ENCODE measurements at regions not wholly inside any gene's neighbourhood (a gene's known extent, or its start where the extent isn't known, plus 50 kb on each side); places are given as distances from the start of the nearest gene placed in this dataset.

DNA sequence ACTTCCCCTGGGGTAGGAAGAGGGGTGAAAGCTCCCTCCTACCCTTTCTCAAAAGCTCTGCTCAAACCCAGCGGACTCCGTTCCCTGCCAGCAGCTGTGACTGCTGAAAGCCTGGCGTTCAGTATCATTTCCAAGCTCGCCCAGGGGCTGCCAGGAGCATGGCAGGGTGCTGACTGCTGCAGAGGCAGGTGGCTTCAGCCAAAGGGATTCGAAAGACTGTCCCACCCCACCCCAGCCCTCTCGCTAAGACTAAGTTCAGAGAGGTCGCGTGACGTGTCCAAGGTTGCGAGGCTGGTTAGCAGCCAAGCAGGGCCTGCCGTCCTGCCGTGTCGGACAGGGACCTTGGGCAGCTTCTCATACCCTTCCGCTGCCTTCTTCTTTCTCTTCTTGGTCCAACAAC is 72.3 kb upstream of the RAB12 start:
- TF ChIP-seq, protein P1, sequence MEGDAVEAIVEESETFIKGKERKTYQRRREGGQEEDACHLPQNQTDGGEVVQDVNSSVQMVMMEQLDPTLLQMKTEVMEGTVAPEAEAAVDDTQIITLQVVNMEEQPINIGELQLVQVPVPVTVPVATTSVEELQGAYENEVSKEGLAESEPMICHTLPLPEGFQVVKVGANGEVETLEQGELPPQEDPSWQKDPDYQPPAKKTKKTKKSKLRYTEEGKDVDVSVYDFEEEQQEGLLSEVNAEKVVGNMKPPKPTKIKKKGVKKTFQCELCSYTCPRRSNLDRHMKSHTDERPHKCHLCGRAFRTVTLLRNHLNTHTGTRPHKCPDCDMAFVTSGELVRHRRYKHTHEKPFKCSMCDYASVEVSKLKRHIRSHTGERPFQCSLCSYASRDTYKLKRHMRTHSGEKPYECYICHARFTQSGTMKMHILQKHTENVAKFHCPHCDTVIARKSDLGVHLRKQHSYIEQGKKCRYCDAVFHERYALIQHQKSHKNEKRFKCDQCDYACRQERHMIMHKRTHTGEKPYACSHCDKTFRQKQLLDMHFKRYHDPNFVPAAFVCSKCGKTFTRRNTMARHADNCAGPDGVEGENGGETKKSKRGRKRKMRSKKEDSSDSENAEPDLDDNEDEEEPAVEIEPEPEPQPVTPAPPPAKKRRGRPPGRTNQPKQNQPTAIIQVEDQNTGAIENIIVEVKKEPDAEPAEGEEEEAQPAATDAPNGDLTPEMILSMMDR (conservative IDR thresholded peaks at IDR 0.05): no peak
- Mint-ChIP-seq H3K27ac (ENCODE audit: unreplicated experiment) (no peak overlapping the region), H3K9me3 (peaks cover 4% of the 10 kb centered on the region), H3K4me3 (no peak overlapping the region), H3K36me3 (ENCODE audit: low read depth) (no peaks in the 10 kb centered on the region), H3K4me1 (peaks cover 4% of the 10 kb centered on the region), H3K27me3 (ENCODE audit: low read depth) (no peaks in the 10 kb centered on the region)
- no peak for DNase-seq (ENCODE audit: low read depth, low spot score)

DNA sequence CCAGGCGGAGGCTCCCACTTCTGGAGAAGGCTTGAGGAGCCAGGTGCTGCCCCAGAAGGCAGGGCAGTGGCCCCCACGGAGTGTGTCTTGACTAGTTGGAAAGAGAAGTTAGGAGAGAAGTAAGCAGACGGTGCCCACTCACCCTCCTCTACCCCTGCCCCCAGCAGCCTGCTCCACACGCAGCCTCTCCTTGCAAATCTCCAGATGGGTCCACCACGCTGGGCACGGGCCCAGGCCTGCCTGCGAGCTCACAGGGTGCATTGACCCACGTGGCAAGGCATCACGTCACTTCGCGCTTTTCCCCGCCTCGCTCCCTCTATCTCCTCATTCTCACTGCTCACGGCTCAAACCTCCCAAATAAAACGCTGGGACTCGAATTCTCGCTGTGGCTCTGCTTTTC is 71.8 kb upstream of the RAB12 start:
- no peaks in the 10 kb centered on the region for H3K27me3 Mint-ChIP-seq (ENCODE audit: low read depth)
- H3K9me3 Mint-ChIP-seq: no peaks in the 10 kb centered on the region
- no peaks in the 10 kb centered on the region for H3K36me3 Mint-ChIP-seq (ENCODE audit: low read depth)
- TF ChIP-seq, protein P1 (conservative IDR thresholded peaks at IDR 0.05): no peak
- DNase-seq (ENCODE audit: low read depth, low spot score): no peak
- peaks cover 4% of the 10 kb centered on the region for H3K4me1 Mint-ChIP-seq
- no peak overlapping the region for H3K4me3 Mint-ChIP-seq
- H3K27ac Mint-ChIP-seq (ENCODE audit: unreplicated experiment): no peak overlapping the region

DNA sequence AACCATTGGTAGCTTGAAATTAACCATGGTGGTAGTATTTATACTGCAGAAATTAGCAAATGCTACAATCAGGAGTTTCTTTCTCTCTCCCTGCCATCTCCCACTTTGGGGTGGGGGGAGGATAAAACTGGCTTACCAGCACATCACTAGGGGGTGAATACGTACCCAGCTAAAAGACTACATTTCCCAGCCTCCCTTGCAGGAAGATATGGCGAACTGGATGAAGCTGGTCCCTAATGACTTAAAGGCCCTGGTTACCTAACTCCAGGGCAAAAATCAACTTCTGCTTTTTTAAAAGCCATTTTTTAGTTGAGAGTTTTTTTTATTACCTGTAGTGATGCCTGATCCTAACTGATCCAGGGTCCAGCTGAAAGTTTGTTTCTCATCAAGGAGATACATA is 70.3 kb upstream of the RAB12 start:
- H3K36me3 Mint-ChIP-seq (ENCODE audit: low read depth): no peaks in the 10 kb centered on the region
- DNase-seq (ENCODE audit: low read depth, low spot score): no peak
- H3K4me3 Mint-ChIP-seq: no peak overlapping the region
- H3K4me1 Mint-ChIP-seq: peaks cover 4% of the 10 kb centered on the region
- H3K9me3 Mint-ChIP-seq: no peaks in the 10 kb centered on the region
- TF ChIP-seq, protein P1 (conservative IDR thresholded peaks at IDR 0.05): no peak
- H3K27ac Mint-ChIP-seq (ENCODE audit: unreplicated experiment): no peak overlapping the region
- H3K27me3 Mint-ChIP-seq (ENCODE audit: low read depth): no peaks in the 10 kb centered on the region

DNA sequence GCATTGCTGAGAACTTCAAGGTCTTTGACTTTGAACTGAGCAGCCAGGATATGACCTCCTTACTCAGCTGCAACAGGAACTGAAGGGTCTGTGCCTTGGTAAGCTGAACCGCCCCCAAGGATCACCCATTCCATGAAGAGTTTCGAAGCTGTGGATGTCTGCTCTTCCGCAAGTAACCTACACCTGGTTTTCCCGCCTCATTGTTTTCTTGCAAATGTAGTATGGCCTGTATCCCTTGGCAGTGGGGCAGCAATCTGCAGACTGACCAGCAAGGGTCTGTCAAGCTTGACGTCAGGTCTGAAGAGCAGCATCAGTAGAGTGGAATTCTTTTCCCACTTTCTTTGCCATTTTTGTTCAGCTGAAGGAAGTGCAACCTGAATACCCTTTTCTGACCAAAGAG is 62.6 kb upstream of the RAB12 start:
- Mint-ChIP-seq H3K27ac (ENCODE audit: unreplicated experiment) (no peak overlapping the region), H3K27me3 (ENCODE audit: low read depth) (no peaks in the 10 kb centered on the region), H3K9me3 (no peaks in the 10 kb centered on the region), H3K4me3 (no peak overlapping the region), H3K36me3 (ENCODE audit: low read depth) (no peaks in the 10 kb centered on the region), H3K4me1 (no peaks in the 10 kb centered on the region)
- TF ChIP-seq, protein P1 (conservative IDR thresholded peaks at IDR 0.05): no peak
- no peak for DNase-seq (ENCODE audit: low read depth, low spot score)

DNA sequence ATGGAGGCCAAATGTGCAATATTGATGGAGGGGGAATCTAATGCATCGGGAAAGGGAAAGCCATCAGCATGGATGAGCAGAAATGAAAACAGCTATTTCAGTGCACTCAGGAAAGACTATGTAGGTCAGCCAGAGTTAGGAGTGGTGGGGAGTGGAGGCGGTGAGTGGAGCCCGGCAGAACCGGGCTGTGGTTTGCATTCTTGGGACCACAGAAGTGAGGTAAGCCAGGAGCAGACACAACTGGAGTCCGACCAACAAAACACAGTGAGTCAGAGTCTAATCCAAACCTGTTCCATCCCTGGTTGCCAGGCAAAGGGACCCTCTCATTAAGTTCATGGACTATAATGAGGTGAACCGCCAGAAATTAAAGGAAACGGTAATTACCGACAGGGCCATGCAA is 61.1 kb upstream of the RAB12 start:
- H3K4me3 Mint-ChIP-seq: no peak overlapping the region
- no peaks in the 10 kb centered on the region for H3K9me3 Mint-ChIP-seq
- no peaks in the 10 kb centered on the region for H3K36me3 Mint-ChIP-seq (ENCODE audit: low read depth)
- H3K27ac Mint-ChIP-seq (ENCODE audit: unreplicated experiment): no peak overlapping the region
- no peak for DNase-seq (ENCODE audit: low read depth, low spot score)
- TF ChIP-seq, protein P1 (conservative IDR thresholded peaks at IDR 0.05): no peak
- no peaks in the 10 kb centered on the region for H3K27me3 Mint-ChIP-seq (ENCODE audit: low read depth)
- no peaks in the 10 kb centered on the region for H3K4me1 Mint-ChIP-seq

DNA sequence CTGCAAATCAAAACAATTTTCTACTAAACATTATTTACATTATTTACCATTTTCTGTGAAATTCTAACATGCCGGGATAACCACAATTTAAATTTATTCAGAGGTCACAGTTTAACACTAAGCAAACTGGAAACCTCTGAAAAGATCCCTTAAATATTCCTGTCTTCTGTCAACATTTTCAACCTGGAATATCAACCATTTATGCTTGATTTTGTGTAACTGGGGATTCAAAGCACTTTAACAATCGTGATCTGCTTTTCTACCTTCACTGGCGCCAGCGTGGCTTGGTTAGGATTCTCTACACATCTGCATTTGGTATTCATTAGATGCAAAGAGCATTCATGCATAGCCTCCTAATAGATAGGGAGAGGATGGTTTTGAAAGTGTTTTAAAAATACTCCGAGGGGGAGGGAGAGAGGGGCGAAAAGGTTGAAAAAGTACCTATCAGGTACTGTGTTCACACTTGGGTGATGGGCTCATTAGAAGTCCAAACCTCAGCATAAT is 59.9 kb upstream of the RAB12 start:
- DNase-seq (ENCODE audit: low read depth, low spot score): no peak
- Mint-ChIP-seq H3K4me3 (no peak overlapping the region), H3K27me3 (ENCODE audit: low read depth) (no peaks in the 10 kb centered on the region), H3K4me1 (no peaks in the 10 kb centered on the region), H3K36me3 (ENCODE audit: low read depth) (no peaks in the 10 kb centered on the region), H3K27ac (ENCODE audit: unreplicated experiment) (no peak overlapping the region), H3K9me3 (no peaks in the 10 kb centered on the region)
- TF ChIP-seq, protein P1 (conservative IDR thresholded peaks at IDR 0.05): no peak
